Right lobe of liver (tissue), 6 donors: ENCODE measurements at regions not wholly inside any gene's neighbourhood (a gene's known extent, or its start where the extent isn't known, plus 50 kb on each side); places are given as distances from the start of the nearest gene placed in this dataset.
A peak's percentile ranks its signal among the peaks of the same experiment; 100 is the strongest.

Source experiments
- ATAC-seq, 4 donors: fragments of 200-7000 bp; cut with Tn5 transposase; one replicate each; pipeline ENCODE4 v1.9.1; 2020; ENCODE audit warnings: mild to moderate bottlenecking in 4 of 4, moderate library complexity in 4 of 4
- DNase-seq, 3 donors: peaks; one replicate each; pipeline ENCODE4 v3.0.0-alpha.2; 2020
- H3K27ac ChIP-seq, 3 donors: fragments of 200-600 bp; one replicate each; pipeline ENCODE4 v1.8.0; 2022
- H3K27me3 ChIP-seq, 2 donors: fragments of 200-600 bp; one replicate each; pipeline ENCODE4 v1.8.0; 2022
- H3K36me3 ChIP-seq, 4 donors: fragments of 200-600 bp; sonication (generic) in 1 of 4; one replicate each; pipeline versions ENCODE4 v1.5.1 to v1.8.0; 2017 to 2022; ENCODE audit warnings: control low read depth in 1 of 4
- H3K4me1 ChIP-seq, 4 donors: fragments of 200-600 bp; sonication (generic) in 1 of 4; one replicate each; pipeline versions ENCODE4 v1.5.1 to v1.8.0; 2017 to 2022; ENCODE audit warnings: control low read depth in 1 of 4
- H3K4me3 ChIP-seq, 3 donors: fragments of 200-600 bp; one replicate each; pipeline ENCODE4 v1.8.0; 2022
- H3K9me3 ChIP-seq, 4 donors: fragments of 200-600 bp; sonication (generic) in 1 of 4; one replicate each; pipeline versions ENCODE4 v1.5.1 to v1.8.0; 2017 to 2022; ENCODE audit warnings: control low read depth in 1 of 4
- CTCF ChIP-seq, 4 donors: fragments of 200-600 bp in 3 of 4; fragments of 450-650 bp in 1 of 4; IDR thresholded peaks; one replicate each; pipeline versions ENCODE4 v1.5.1 to v1.8.0; 2016 to 2022; ENCODE audit warnings: antibody characterized with exemption in 4 of 4, mild to moderate bottlenecking in 2 of 4
- POLR2A ChIP-seq: fragments of 450-650 bp; IDR thresholded peaks from one replicate; pipeline ENCODE4 v1.6.1; 2017; ENCODE audit warnings: antibody characterized with exemption, mild to moderate bottlenecking
- WGBS: methylation state at CpG from one replicate; pipeline ENCODE4 v1.1.6; 2018; ENCODE audit warnings: low coverage, low lambda C conversion rate; ENCODE audit not compliant: insufficient coverage; ENCODE audit errors: missing lambda C conversion rate; 5-methylcytosine and 5-hydroxymethylcytosine counted together
- intact Hi-C, 2 donors: fragments of 100-400 bp; cut with DNase I; formaldehyde crosslinking; loops; one replicate each; pipeline versions ENCODE4 v1.11.2 to v1.14.1; 2022
- donor health status: DM: no; HTN: yes; CAD: no.
- donor health status: DM: no; HTN: no; CAD: no.
- donor health status: DM: no; HTN: no; CAD: no.
- donor health status: DM: no; HTN: yes; CAD: no.
- donor health status: DM: no; HTN: yes; CAD: no.

GRCh38 chr5:2166306-2166978 is 283.7 kb upstream of the IRX4 start:
- no peaks in the 10 kb centered on the region for H3K4me1 ChIP-seq
- intact Hi-C loops: no loop called here
- ATAC-seq (no peak), DNase-seq (peak in 1 of 3 donors; percentile 31)
- H3K27me3 ChIP-seq: no peaks in the 10 kb centered on the region
- no peaks in the 10 kb centered on the region for H3K9me3 ChIP-seq
- H3K36me3 ChIP-seq: no peaks in the 10 kb centered on the region
- H3K27ac ChIP-seq: no peak overlapping the region
- H3K4me3 ChIP-seq: no peak overlapping the region
- WGBS: 72% methylated on average over 4 of the region's 17 CpGs
- no peak for TF ChIP-seq CTCF (IDR thresholded peaks at IDR 0.05)
- no peak for TF ChIP-seq POLR2A

- no peaks in the 10 kb centered on the region for H3K27me3 ChIP-seq
- intact Hi-C loops: no loop called here
- no peak for TF ChIP-seq POLR2A
- TF ChIP-seq CTCF (IDR thresholded peaks at IDR 0.05): no peak
- H3K27ac ChIP-seq: no peak overlapping the region
- no peaks in the 10 kb centered on the region for H3K9me3 ChIP-seq
- no peak overlapping the region for H3K4me3 ChIP-seq
- whole genome bisulfite sequencing: 51% methylated on average over 3 of the region's 11 CpGs
- peak in 2 of 3 donors; percentile 20 to 39 for DNase-seq
- H3K4me1 ChIP-seq: no peaks in the 10 kb centered on the region
- H3K36me3 ChIP-seq: no peaks in the 10 kb centered on the region
- no peak for ATAC-seq
These were observed 283.0 kb upstream of the IRX4 start for GRCh38 chr5:2165615-2166305.

- 44% methylated on average over 9 of the region's 15 CpGs for WGBS
- H3K27me3 ChIP-seq: no peaks in the 10 kb centered on the region
- H3K4me1 ChIP-seq: no peaks in the 10 kb centered on the region
- ATAC-seq (no peak), DNase-seq (peak in 2 of 3 donors; percentile 25 to 32)
- H3K4me3 ChIP-seq: no peak overlapping the region
- intact Hi-C loops: no loop called here
- no peaks in the 10 kb centered on the region for H3K9me3 ChIP-seq
- no peaks in the 10 kb centered on the region for H3K36me3 ChIP-seq
- TF ChIP-seq POLR2A (no peak), CTCF (IDR thresholded peaks at IDR 0.05) (no peak)
- H3K27ac ChIP-seq: no peak overlapping the region
These were observed 282.5 kb upstream of the IRX4 start for GRCh38 chr5:2165203-2165602.

- Histone ChIP-seq H3K9me3 (no peaks in the 10 kb centered on the region), H3K4me1 (no peaks in the 10 kb centered on the region), H3K27ac (no peak overlapping the region), H3K4me3 (no peak overlapping the region), H3K36me3 (no peaks in the 10 kb centered on the region), H3K27me3 (no peaks in the 10 kb centered on the region)
- intact Hi-C loops: no loop called here
- no peak for DNase-seq
- no peak for ATAC-seq
- TF ChIP-seq POLR2A (no peak), CTCF (IDR thresholded peaks at IDR 0.05) (no peak)
- 45% methylated on average over 10 of the region's 13 CpGs for WGBS
These were observed 281.9 kb upstream of the IRX4 start for GRCh38 chr5:2164586-2164985.
